Dendritic cell treated with granulocyte-macrophage colony-stimulating factor and Interleukin-4, amounts not matched to agents 40 ng/mL and 50 ng/mL, for 4 days (primary cell): ENCODE measurements at regions not wholly inside any gene's neighbourhood (a gene's known extent, or its start where the extent isn't known, plus 50 kb on each side); places are given as distances from the start of the nearest gene placed in this dataset.

ENCODE experiments used
- H3K27ac Mint-ChIP-seq: one replicate; pipeline ENCODE4 v1.8.0; 2022; ENCODE audit warnings: mild to moderate bottlenecking, mixed read lengths
- H3K27me3 Mint-ChIP-seq: one replicate; pipeline ENCODE4 v1.8.0; 2022; ENCODE audit warnings: mild to moderate bottlenecking, mixed read lengths
- H3K36me3 Mint-ChIP-seq: one replicate; pipeline ENCODE4 v1.8.0; 2022; ENCODE audit warnings: low read depth, mixed read lengths
- H3K4me1 Mint-ChIP-seq: one replicate; pipeline ENCODE4 v1.8.0; 2022; ENCODE audit warnings: low read depth, mixed read lengths
- H3K4me3 Mint-ChIP-seq: one replicate; pipeline ENCODE4 v1.8.0; 2022; ENCODE audit warnings: mild to moderate bottlenecking, moderate library complexity, mixed read lengths
- H3K9me3 Mint-ChIP-seq: one replicate; pipeline ENCODE4 v1.8.0; 2022; ENCODE audit warnings: mixed read lengths
- intact Hi-C: fragments of 100-400 bp; cut with micrococcal nuclease; formaldehyde crosslinking; loops from one replicate; pipeline ENCODE4 v1.15.0; 2022

DNA sequence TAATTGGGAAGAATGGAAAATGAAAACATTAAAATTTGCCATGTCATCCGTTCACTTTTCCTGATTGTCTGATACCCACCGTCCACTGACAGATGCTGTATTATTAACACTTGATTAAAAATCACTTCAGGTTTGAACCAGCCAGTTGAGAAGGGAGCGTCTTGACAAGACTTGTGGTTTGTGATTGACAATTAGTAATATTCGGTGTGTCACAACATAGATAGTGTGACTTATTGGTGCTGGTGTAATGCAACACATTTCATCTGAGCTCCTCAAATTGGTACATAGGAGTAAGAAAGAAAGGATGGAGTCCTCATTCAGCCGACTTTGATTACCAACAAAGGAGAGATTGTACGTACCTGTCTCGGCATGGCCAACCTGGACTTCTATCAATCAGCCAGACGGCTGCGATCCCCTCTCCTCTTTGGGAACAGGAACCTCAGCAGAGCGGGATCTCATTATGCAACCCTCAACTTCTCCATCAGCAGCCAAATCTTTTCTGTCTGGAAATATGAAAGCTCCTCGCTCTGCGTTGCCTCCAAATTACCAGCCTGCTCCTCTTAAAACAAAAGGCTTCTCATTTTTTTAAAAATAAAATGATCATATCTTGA is 211.7 kb upstream of the MVB12B start:
- no peak overlapping the region for H3K4me3 Mint-ChIP-seq
- no peaks in the 10 kb centered on the region for H3K4me1 Mint-ChIP-seq
- H3K27me3 Mint-ChIP-seq = peaks cover 7% of the 10 kb centered on the region
- H3K36me3 Mint-ChIP-seq = no peaks in the 10 kb centered on the region
- H3K9me3 Mint-ChIP-seq = no peaks in the 10 kb centered on the region
- H3K27ac Mint-ChIP-seq = no peak overlapping the region
- intact Hi-C loops = no loop called here

DNA sequence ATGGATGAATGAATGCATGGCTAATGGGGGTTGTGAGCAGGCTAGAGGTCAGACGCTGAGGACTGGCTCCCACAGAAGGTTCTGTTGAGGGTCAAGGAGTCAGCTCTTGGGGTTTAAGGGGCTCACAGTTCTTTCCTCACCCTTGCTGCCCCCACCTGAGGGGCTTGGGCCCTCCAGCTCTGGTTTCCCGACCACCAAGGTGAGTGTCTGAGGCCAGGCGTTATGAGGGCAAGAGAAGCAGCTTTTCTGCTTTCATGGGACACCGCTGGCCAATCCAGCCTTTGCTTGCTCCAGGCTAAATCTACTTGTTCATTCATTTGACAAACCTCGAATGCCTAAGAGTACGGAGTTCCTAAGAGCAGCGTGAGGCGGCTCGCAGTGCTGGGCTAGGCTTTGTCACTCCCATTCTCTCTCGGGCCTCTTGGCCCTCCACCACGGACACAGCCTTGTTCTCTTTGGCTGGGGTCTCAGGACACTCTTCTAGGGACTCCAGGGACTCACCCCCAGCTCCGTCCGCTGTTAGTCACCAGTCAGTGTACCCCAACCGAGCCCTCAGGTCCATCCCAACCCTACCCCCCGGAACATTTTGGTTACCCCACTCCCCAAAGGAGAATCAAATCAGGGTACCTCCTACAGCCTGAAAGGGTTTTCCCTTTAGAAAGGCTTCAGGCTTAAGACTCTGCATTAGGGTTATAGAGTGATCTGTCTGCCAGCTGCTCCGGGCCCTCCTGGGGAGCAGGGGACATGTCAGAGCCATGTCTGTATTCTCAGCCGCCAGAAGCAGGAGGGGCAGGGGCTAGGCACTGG is 210.1 kb upstream of the MVB12B start:
- H3K4me1 Mint-ChIP-seq = no peaks in the 10 kb centered on the region
- no peak overlapping the region for H3K27ac Mint-ChIP-seq

DNA sequence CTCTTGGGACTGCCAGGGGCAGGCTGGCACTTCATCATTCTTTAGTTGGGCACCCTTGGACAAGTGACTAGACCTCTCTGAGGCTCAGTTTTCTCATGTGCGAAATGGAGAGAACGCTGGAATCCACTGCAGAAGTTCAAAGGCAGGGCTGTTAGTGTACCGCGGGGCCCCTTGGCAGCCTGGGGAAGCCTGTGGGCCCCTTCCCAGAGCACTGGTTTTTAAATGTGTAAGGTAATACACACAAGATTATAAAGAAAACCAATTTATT is 209.5 kb upstream of the MVB12B start:
- Mint-ChIP-seq H3K27me3 (peaks cover 15% of the 10 kb centered on the region), H3K9me3 (no peaks in the 10 kb centered on the region)
- intact Hi-C loops = no loop called here

More for the DNA sequence above, 210.1 kb upstream of the MVB12B start:
- Mint-ChIP-seq H3K9me3 (no peaks in the 10 kb centered on the region), H3K27me3 (peaks cover 14% of the 10 kb centered on the region), H3K36me3 (no peaks in the 10 kb centered on the region), H3K4me3 (no peak overlapping the region)
- intact Hi-C loops = no loop called here

DNA sequence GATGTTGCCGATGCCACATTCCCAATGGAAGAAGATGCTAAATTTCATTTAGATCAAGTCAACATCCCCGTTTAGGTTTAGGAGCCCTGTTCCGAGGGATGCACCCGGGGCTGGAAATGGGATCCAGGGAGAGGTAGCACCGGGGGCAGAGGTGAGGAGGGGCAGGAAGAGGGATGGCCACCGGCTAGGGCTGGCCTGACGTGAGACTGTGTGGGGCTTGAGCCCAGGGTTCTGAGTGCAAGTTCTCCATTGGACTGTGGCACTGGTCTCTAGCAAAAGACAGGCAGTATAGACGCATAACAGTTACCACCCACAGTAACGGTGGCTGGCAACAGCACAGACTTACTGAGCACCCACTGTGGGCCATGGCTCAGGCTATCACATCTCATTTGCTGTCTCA is 209.0 kb upstream of the MVB12B start:
- Mint-ChIP-seq H3K4me3 (no peak overlapping the region), H3K27me3 (peaks cover 15% of the 10 kb centered on the region), H3K4me1 (no peaks in the 10 kb centered on the region), H3K9me3 (no peaks in the 10 kb centered on the region), H3K27ac (no peak overlapping the region), H3K36me3 (no peaks in the 10 kb centered on the region)
- intact Hi-C loops = no loop called here

More for the DNA sequence above, 209.5 kb upstream of the MVB12B start:
- no peak overlapping the region for H3K27ac Mint-ChIP-seq
- H3K4me3 Mint-ChIP-seq = no peak overlapping the region
- H3K4me1 Mint-ChIP-seq = no peaks in the 10 kb centered on the region
- H3K36me3 Mint-ChIP-seq = no peaks in the 10 kb centered on the region

DNA sequence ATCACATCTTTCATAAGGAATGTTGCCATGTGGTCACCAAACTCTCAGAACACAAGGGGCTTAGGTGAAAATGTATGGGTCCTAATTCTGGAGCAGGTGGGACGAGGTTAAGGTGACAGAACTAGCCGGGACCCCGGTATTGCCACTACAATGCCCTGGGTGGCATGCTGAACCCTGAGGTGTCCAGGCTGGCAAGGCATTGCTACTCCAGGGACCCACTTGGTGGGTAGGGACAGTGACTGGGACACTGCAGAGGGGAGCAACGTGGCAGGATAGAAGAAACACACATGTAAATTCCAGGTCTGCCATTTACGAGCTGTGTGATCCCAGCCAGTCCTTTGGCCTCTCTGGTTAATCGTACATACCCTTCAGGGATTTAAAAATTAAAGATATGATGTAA is 206.9 kb upstream of the MVB12B start:
- intact Hi-C loops = no loop called here
- Mint-ChIP-seq H3K4me1 (no peaks in the 10 kb centered on the region), H3K36me3 (no peaks in the 10 kb centered on the region), H3K4me3 (no peak overlapping the region), H3K9me3 (no peaks in the 10 kb centered on the region), H3K27ac (no peak overlapping the region), H3K27me3 (peaks cover 25% of the 10 kb centered on the region)

DNA sequence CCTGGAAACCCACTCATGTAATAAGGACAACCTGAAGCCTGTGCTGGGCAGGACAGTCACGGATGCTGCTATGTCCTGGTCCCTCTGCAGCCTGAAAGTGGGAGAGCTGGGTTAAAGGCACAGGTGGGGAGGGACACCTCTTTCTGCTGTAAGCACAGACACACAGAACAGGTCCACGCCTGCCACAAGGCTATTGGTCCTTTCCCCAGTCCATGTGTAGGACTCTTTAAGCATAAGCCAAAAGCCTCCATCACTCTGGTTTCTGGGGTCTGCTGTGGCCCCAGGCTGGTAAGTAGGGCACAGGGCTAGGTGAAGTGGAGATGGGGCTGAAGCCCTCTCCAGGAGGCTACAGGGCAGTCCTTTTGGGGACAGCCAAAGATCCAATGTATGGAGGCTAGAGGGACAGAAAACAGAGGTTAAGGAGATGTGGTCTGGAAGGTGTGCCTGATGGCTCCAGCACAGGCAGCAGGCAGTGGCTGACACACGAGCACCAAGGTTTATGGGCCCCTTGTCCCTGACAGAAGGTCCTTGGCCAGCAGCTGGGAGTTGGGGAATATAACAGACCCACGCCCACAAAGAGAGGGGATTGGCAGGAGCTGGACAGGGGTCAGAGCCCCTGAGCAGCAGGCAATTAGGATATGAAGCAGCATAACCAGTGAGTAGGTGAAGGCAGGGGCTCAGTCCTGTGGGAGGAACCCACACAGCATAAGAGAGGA is 203.6 kb upstream of the MVB12B start:
- intact Hi-C loops = no loop called here
- H3K27ac Mint-ChIP-seq = no peak overlapping the region
- no peaks in the 10 kb centered on the region for H3K36me3 Mint-ChIP-seq
- no peaks in the 10 kb centered on the region for H3K9me3 Mint-ChIP-seq
- no peaks in the 10 kb centered on the region for H3K4me1 Mint-ChIP-seq
- H3K27me3 Mint-ChIP-seq = peaks cover 33% of the 10 kb centered on the region
- H3K4me3 Mint-ChIP-seq = no peak overlapping the region

DNA sequence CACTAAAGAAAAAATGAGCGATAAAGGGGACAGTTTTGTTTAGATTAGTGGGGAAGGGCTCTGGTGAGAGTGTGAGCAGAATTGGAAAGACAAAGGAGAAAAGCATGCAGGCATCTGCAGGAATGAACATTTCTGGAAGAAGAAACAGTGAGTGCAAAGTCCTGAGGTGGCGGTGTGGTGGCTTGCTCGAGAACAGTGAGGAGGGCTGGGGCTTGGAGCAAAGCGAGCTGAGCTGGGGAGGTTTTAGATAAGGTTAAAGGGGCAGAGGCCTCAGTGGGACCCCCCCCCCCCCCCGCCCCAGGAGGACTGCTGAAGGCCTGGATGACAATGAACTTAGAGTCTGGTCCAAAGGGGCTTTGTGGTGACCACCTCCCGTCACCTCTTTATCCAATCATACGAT is 202.7 kb upstream of the MVB12B start:
- H3K9me3 Mint-ChIP-seq = no peaks in the 10 kb centered on the region
- no peak overlapping the region for H3K4me3 Mint-ChIP-seq
- H3K27ac Mint-ChIP-seq = no peak overlapping the region

DNA sequence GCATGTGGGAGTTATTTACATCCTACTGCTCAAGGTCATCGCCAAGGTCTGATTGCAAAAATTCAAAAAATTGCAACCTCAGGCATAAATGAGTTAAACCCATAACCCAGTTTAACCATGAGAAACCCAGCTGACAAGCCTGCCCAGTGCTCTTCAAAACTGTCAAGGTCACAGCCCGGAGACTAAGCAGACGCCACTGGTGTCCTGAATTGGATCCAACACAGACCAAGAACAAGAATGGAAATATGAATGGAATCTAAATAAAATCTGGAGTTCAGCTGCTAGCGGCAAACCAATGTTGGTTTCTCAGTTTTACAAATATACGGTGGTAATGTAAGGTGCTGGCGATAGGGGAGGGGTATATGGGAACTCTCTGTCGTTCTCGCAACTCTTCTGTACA is 201.5 kb upstream of the MVB12B start:
- Mint-ChIP-seq H3K4me3 (no peak overlapping the region), H3K27me3 (peaks cover 31% of the 10 kb centered on the region), H3K9me3 (no peaks in the 10 kb centered on the region), H3K27ac (no peak overlapping the region), H3K36me3 (no peaks in the 10 kb centered on the region), H3K4me1 (no peaks in the 10 kb centered on the region)
- intact Hi-C loops = no loop called here

More for the DNA sequence above, 202.7 kb upstream of the MVB12B start:
- H3K27me3 Mint-ChIP-seq = peaks cover 34% of the 10 kb centered on the region
- H3K36me3 Mint-ChIP-seq = no peaks in the 10 kb centered on the region
- no peaks in the 10 kb centered on the region for H3K4me1 Mint-ChIP-seq
- intact Hi-C loops = no loop called here

DNA sequence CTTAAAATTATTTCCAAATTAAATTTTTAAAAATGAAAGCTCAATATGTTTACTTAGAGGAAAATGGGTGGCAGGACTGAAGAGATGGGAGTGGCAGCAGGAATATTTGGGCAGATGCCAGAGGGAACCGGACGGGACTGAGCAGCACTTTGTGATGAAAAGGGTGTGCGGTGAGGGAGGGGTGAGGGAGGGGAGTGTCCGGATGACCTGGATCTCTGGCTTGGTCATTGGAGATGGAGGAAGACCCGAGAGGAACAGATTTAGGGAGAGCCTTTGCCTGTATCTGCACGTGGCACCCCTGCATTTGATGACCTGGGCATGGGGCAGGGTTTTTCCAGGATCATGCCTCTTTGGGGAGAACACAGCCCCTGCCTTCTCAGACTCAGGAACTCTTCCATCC is 201.1 kb upstream of the MVB12B start:
- intact Hi-C loops = no loop called here
- Mint-ChIP-seq H3K9me3 (no peaks in the 10 kb centered on the region), H3K4me3 (no peak overlapping the region), H3K4me1 (no peaks in the 10 kb centered on the region), H3K36me3 (no peaks in the 10 kb centered on the region), H3K27me3 (peaks cover 28% of the 10 kb centered on the region), H3K27ac (no peak overlapping the region)

DNA sequence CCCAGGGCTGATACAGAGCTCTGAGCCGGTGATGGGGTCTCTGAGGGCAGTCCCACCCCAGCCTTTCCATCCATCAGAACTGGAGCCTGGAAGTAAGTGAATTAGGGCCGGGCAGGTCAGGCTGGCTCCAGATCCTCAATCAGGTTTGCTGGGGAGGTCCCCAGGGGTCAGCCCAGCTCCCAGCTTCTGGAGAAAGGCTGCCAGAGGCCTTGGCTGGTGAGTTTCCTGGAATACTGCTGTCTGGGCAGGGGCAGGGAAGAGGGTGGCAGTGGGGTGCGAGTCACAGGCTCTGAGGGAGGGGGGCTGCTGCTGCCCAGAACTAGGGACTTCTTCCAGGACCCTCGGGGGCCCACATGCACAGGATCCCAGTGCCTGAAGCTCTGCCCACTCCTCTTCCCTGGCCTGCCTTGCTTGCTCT is 200.6 kb upstream of the MVB12B start:
- peaks cover 30% of the 10 kb centered on the region for H3K27me3 Mint-ChIP-seq
- intact Hi-C loops = no loop called here
- H3K27ac Mint-ChIP-seq = no peak overlapping the region
- H3K4me3 Mint-ChIP-seq = no peak overlapping the region
- no peaks in the 10 kb centered on the region for H3K9me3 Mint-ChIP-seq
- H3K4me1 Mint-ChIP-seq = no peaks in the 10 kb centered on the region
- no peaks in the 10 kb centered on the region for H3K36me3 Mint-ChIP-seq

DNA sequence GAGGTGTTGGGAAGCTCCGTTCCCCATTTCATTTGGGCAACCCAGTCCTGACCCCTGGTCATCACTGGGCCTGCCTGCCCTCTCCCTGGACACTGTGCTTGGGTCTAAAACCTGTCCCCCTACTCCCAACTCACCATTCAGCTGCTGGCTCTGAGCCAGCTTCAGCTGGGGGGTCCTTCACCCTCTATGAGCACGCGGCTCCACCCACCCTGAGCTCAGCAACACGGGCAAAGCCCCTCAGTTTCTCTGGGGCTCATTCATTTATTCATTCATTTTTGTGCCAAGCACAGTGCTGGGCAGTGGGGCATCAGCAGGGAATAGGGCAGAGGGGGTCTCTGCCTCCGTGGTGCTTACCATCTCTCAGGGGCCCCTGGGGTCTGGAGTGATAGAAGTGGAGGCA is 199.8 kb upstream of the MVB12B start:
- H3K36me3 Mint-ChIP-seq = no peaks in the 10 kb centered on the region
- no peak overlapping the region for H3K27ac Mint-ChIP-seq
- peaks cover 31% of the 10 kb centered on the region for H3K27me3 Mint-ChIP-seq
- no peak overlapping the region for H3K4me3 Mint-ChIP-seq
- intact Hi-C loops = no loop called here
- H3K9me3 Mint-ChIP-seq = no peaks in the 10 kb centered on the region
- H3K4me1 Mint-ChIP-seq = no peaks in the 10 kb centered on the region

DNA sequence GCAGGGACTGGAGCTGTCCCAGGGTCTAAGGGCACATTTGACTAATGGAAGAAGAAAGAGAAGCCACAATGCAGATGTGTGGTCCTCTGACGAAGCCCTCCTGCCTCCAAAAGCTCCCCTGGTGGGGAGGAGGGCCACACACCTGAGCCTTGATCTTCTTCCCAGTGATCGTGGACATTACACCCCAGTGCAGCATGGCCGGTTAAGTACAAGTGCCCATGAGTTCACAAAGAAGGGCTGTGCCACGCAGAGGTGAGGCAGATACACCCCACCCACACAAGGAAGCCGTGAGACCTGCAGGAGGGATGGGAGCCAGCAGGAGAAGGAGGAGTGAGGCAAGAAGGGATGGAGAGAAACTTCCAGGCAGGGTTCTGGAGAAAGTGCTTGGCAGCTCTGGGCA is 199.0 kb upstream of the MVB12B start:
- H3K4me3 Mint-ChIP-seq = no peak overlapping the region
- peaks cover 2% of the 10 kb centered on the region for H3K9me3 Mint-ChIP-seq
- H3K4me1 Mint-ChIP-seq = no peaks in the 10 kb centered on the region
- intact Hi-C loops = no loop called here
- H3K27me3 Mint-ChIP-seq = peaks cover 31% of the 10 kb centered on the region
- H3K27ac Mint-ChIP-seq = no peak overlapping the region
- H3K36me3 Mint-ChIP-seq = no peaks in the 10 kb centered on the region

DNA sequence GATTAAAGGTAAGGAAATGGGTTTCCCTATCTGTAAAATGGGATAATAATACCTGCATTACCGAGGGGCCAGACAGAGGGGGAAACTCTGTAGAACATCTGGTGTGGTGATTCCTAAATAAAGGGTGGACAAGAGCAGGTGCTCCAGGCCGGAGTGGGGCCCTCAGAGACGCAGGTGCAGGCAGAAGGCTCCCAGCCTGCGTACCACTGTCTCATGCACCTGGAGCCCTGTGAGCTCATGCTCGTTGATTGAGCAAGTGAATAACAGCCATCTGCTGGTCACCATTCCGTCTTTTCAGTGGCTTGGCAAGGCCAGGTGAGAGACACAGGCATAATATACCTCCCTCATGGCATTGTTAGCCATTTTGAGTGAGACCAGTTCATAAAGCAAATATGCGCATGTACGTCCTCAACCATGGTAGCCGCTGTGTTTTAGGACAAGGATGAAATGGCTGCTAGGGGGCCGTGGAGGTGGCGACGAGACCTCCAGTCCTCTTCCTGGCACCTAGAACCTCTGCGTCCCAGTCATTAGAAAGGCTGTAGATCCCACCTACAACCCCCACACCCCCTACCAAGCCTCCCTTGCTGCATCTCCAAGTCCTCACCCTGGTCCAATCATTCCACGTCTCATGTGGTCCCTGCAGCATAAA is 198.0 kb upstream of the MVB12B start:
- Mint-ChIP-seq H3K27ac (no peak overlapping the region), H3K27me3 (peaks cover 32% of the 10 kb centered on the region)

More for the DNA sequence above, 198.0 kb upstream of the MVB12B start:
- intact Hi-C loops = no loop called here
- Mint-ChIP-seq H3K4me1 (no peaks in the 10 kb centered on the region), H3K4me3 (no peak overlapping the region), H3K9me3 (peaks cover 9% of the 10 kb centered on the region), H3K36me3 (no peaks in the 10 kb centered on the region)
